ENCODE measurements at regions not wholly inside any gene's neighbourhood (a gene's known extent, or its start where the extent isn't known, plus 50 kb on each side); places are given as distances from the start of the nearest gene placed in this dataset.

GRCh38 chr6:167396068-167396658 is 71.3 kb downstream of the TTLL2 start (continued):
- TF ChIP-seq SMAD1 (CRISPR knock-in tag; IDR thresholded peaks at IDR 0.05; ENCODE audit: borderline replicate concordance, low read depth) (0 out of 2 replicates have a peak, but pooled peaks have one; percentile 20), ZNF333 (CRISPR knock-in tag; IDR thresholded peaks at IDR 0.05; ENCODE audit: borderline replicate concordance) (0 out of 2 replicates have a peak, but pooled peaks have one; percentile 16), KAT7 (CRISPR knock-in tag; IDR thresholded peaks at IDR 0.05; ENCODE audit: borderline replicate concordance) (0 out of 2 replicates have a peak, but pooled peaks have one; percentile 3), KMT2A (CRISPR knock-in tag; IDR thresholded peaks at IDR 0.05) (peak; percentile 20; the same call in 1 of the 2 replicates), ZMAT3 (CRISPR knock-in tag; conservative IDR thresholded peaks at IDR 0.05) (0 out of 2 replicates have a peak, but pooled peaks have one; percentile 30), CHD4 (IDR thresholded peaks at IDR 0.05; ENCODE audit: borderline replicate concordance, low read length) (0 out of 2 replicates have a peak, but pooled peaks have one; percentile 2), ZBTB10 (CRISPR knock-in tag; IDR thresholded peaks at IDR 0.05; ENCODE audit: borderline replicate concordance) (peak; percentile 9; the same call in 1 of the 2 replicates), CBX2 (IDR thresholded peaks at IDR 0.05; ENCODE audit: low read depth, low read length) (no peak), CBX2 (CRISPR knock-in tag; IDR thresholded peaks at IDR 0.05; ENCODE audit: low read depth) (no peak), DMAP1 (CRISPR knock-in tag; IDR thresholded peaks at IDR 0.05) (0 out of 2 replicates have a peak, but pooled peaks have one; percentile 34), ZIK1 (CRISPR knock-in tag; IDR thresholded peaks at IDR 0.05; ENCODE audit: borderline replicate concordance, low read depth) (0 out of 2 replicates have a peak, but pooled peaks have one; percentile 5), RXRA (CRISPR knock-in tag; IDR thresholded peaks at IDR 0.05) (peak; percentile 11), RFX1 (IDR thresholded peaks at IDR 0.05) (no peak), PRMT3 (CRISPR knock-in tag; IDR thresholded peaks at IDR 0.05; ENCODE audit: borderline replicate concordance, low read depth) (peak; percentile 53; the same call in 1 of the 2 replicates), ZNF710 (CRISPR knock-in tag; IDR thresholded peaks at IDR 0.05; ENCODE audit: borderline replicate concordance) (peak; percentile 16; the same call in 1 of the 2 replicates), HNF1A (IDR thresholded peaks at IDR 0.05; ENCODE audit: low read depth) (no peak), HNF1A (CRISPR knock-in tag; IDR thresholded peaks at IDR 0.05; ENCODE audit: borderline replicate concordance) (0 out of 2 replicates have a peak, but pooled peaks have one; percentile 14), EZH2 (conservative IDR thresholded peaks at IDR 0.05; ENCODE audit: low read depth, low read length) (0 out of 2 replicates have a peak, but pooled peaks have one; percentile 53), ZNF256 (CRISPR knock-in tag; conservative IDR thresholded peaks at IDR 0.05) (no peak)
